IMR-90 (cell line): ENCODE measurements at regions not wholly inside any gene's neighbourhood (a gene's known extent, or its start where the extent isn't known, plus 50 kb on each side); places are given as distances from the start of the nearest gene placed in this dataset.

Experiments
- ATAC-seq: fragments of 200-7000 bp; cut with Tn5 transposase; 2 replicates; pipeline ENCODE4 v1.9.1; 2020; ENCODE audit warnings: low read depth, mild to moderate bottlenecking, moderate library complexity
- BruUV-seq: library from RNA; stranded (reverse); fragments of 400-500 nt; replicated peaks from 2 replicates; lab custom pipeline; 2021; lab: Mats Ljungman, UMichigan
- CTCF ChIA-PET: fragments of 300-600 bp; formaldehyde crosslinking; extraction: SDS; loops from one replicate; lab custom pipeline; 2021; ENCODE audit warnings: antibody characterized with exemption; lab: Yijun Ruan, JAX
- POLR2A ChIA-PET: fragments of 300-600 bp; sonication (Branson Sonifier 250); formaldehyde crosslinking; loops from one replicate; lab custom pipeline; 2022; ENCODE audit warnings: antibody characterized with exemption; ENCODE audit not compliant: unreplicated experiment; lab: Charles Lee
- DNase-seq: peaks from one replicate; pipeline ENCODE4 v3.0.0; 2013
- H2AFZ ChIP-seq: replicated peaks from 2 replicates; pipeline ENCODE3; 2013; ENCODE audit warnings: low read length, mild to moderate bottlenecking; ENCODE audit not compliant: poor library complexity
- H2AK5ac ChIP-seq: 2 replicates; pipeline ENCODE4 v1.6.1; 2013; ENCODE audit warnings: low read depth, low read length, inconsistent platforms
- H2AK9ac ChIP-seq: replicated peaks from 2 replicates; pipeline ENCODE3; 2013; ENCODE audit warnings: mild to moderate bottlenecking, low read depth, low read length, moderate library complexity; ENCODE audit not compliant: poor library complexity
- H2BK120ac ChIP-seq: 2 replicates; pipeline ENCODE4 v1.6.1; 2013; ENCODE audit warnings: low read depth, low read length, inconsistent platforms
- H2BK15ac ChIP-seq: 3 replicates; pipeline ENCODE4 v1.6.1; 2013; ENCODE audit warnings: low read depth, low read length, inconsistent platforms
- H2BK20ac ChIP-seq: 2 replicates; pipeline ENCODE4 v1.6.1; 2013; ENCODE audit warnings: low read depth, mild to moderate bottlenecking, inconsistent platforms, low read length, moderate library complexity
- H2BK5ac ChIP-seq: 2 replicates; pipeline ENCODE4 v1.6.1; 2013; ENCODE audit warnings: mild to moderate bottlenecking, low read depth, low read length, inconsistent platforms; ENCODE audit not compliant: poor library complexity, severe bottlenecking
- H3K14ac ChIP-seq: replicated peaks from 2 replicates; pipeline ENCODE4 v1.6.1; 2013; ENCODE audit warnings: low read depth, low read length, inconsistent platforms
- H3K18ac ChIP-seq: 2 replicates; pipeline ENCODE4 v1.6.1; 2013; ENCODE audit warnings: low read depth, low read length, control low read depth
- H3K23ac ChIP-seq: 2 replicates; pipeline ENCODE4 v1.6.1; 2013; ENCODE audit warnings: low read depth, low read length, inconsistent platforms
- H3K27ac ChIP-seq: 2 replicates; pipeline ENCODE4 v1.5.1; 2013; ENCODE audit warnings: mild to moderate bottlenecking, control low read depth, low read length; ENCODE audit not compliant: insufficient read depth
- H3K27me3 ChIP-seq: 2 replicates; pipeline ENCODE4 v1.6.1; 2013; ENCODE audit warnings: low read length; ENCODE audit not compliant: control insufficient read depth, insufficient read depth
- H3K36me3 ChIP-seq: 2 replicates; pipeline ENCODE4 v1.6.1; 2013; ENCODE audit warnings: low read length, mixed read lengths; ENCODE audit not compliant: control insufficient read depth, insufficient read depth
- H3K4ac ChIP-seq: 2 replicates; pipeline ENCODE4 v1.6.1; 2013; ENCODE audit warnings: low read depth, low read length, inconsistent platforms
- H3K4me1 ChIP-seq: 2 replicates; pipeline ENCODE4 v1.6.1; 2013; ENCODE audit warnings: low read length, mixed read lengths; ENCODE audit not compliant: control insufficient read depth, insufficient read depth
- H3K4me2 ChIP-seq: 2 replicates; pipeline ENCODE4 v1.6.1; 2013; ENCODE audit warnings: low read depth, mild to moderate bottlenecking, control low read depth, low read length, moderate library complexity
- H3K4me3 ChIP-seq: 2 replicates; pipeline ENCODE4 v1.5.1; 2013; ENCODE audit warnings: low read depth, mild to moderate bottlenecking, control low read depth, low read length, moderate library complexity; ENCODE audit not compliant: insufficient read depth
- H3K56ac ChIP-seq: 2 replicates; pipeline ENCODE4 v1.6.1; 2013; ENCODE audit warnings: low read length, inconsistent platforms; ENCODE audit not compliant: insufficient read depth; ENCODE audit errors: extremely low read depth
- H3K79me1 ChIP-seq, 2 experiments: 2 replicates each; pipeline ENCODE4 v1.6.1; 2013; ENCODE audit warnings: low read length in 2 of 2, inconsistent platforms in 1 of 2, low read depth in 1 of 2
- H3K9ac ChIP-seq: 2 replicates; pipeline ENCODE4 v1.6.1; 2013; ENCODE audit warnings: low read depth, low read length, control low read depth
- H3K9me1 ChIP-seq: 2 replicates; pipeline ENCODE4 v1.6.1; 2013; ENCODE audit warnings: low read length, inconsistent platforms; ENCODE audit not compliant: insufficient read depth
- H3K9me3 ChIP-seq: 2 replicates; pipeline ENCODE4 v1.6.1; 2013; ENCODE audit warnings: low read length; ENCODE audit not compliant: control insufficient read depth, insufficient read depth
- H4K20me1 ChIP-seq: 2 replicates; pipeline ENCODE4 v1.6.1; 2013; ENCODE audit warnings: low read length, inconsistent platforms; ENCODE audit not compliant: insufficient read depth
- H4K5ac ChIP-seq: 2 replicates; pipeline ENCODE4 v1.6.1; 2013; ENCODE audit warnings: mild to moderate bottlenecking, low read depth, low read length, control low read depth
- H4K8ac ChIP-seq, 2 experiments: 2 replicates each; pipeline ENCODE4 v1.6.1; 2013; ENCODE audit warnings: low read depth in 2 of 2, low read length in 2 of 2, control low read depth in 1 of 2, inconsistent platforms in 1 of 2
- H4K91ac ChIP-seq: 2 replicates; pipeline ENCODE4 v1.6.1; 2013; ENCODE audit warnings: low read depth, low read length, inconsistent platforms; ENCODE audit not compliant: insufficient read depth
- BHLHE40 ChIP-seq: fragments of 150-350 bp; IDR thresholded peaks from 2 replicates; pipeline ENCODE4 v1.6.1; 2016; ENCODE audit warnings: mild to moderate bottlenecking, low read depth, low read length
- CEBPB ChIP-seq: IDR thresholded peaks from 2 replicates; pipeline ENCODE4 v1.6.1; 2012; ENCODE audit warnings: low read depth, low read length, improper control_type of control experiment
- CHD1 ChIP-seq: IDR thresholded peaks from 2 replicates; pipeline ENCODE4 v1.6.1; 2012; ENCODE audit warnings: low read depth, low read length, improper control_type of control experiment
- ELK1 ChIP-seq: fragments of 150-350 bp; IDR thresholded peaks from 2 replicates; pipeline ENCODE4 v1.6.1; 2016; ENCODE audit warnings: low read depth, mild to moderate bottlenecking, low read length, moderate library complexity, borderline replicate concordance
- FOS ChIP-seq: fragments of 150-350 bp; IDR thresholded peaks from 2 replicates; pipeline ENCODE4 v1.6.1; 2016; ENCODE audit warnings: low read depth, low read length
- MAFK ChIP-seq: IDR thresholded peaks from 2 replicates; pipeline ENCODE4 v1.6.1; 2012; ENCODE audit warnings: low read depth, low read length, improper control_type of control experiment
- MAZ ChIP-seq: IDR thresholded peaks from 2 replicates; pipeline ENCODE4 v1.6.1; 2012; ENCODE audit warnings: low read depth, mild to moderate bottlenecking, low read length, improper control_type of control experiment, moderate library complexity, borderline replicate concordance
- MXI1 ChIP-seq: IDR thresholded peaks from 2 replicates; pipeline ENCODE4 v1.6.1; 2012; ENCODE audit warnings: low read depth, mild to moderate bottlenecking, low read length, moderate library complexity, borderline replicate concordance
- NFE2L2 ChIP-seq: fragments of 150-350 bp; IDR thresholded peaks from 2 replicates; pipeline ENCODE4 v1.6.1; 2016; ENCODE audit warnings: low read depth, mild to moderate bottlenecking, low read length
- POLR2A ChIP-seq: IDR thresholded peaks from 2 replicates; pipeline ENCODE4 v1.6.1; 2012; ENCODE audit warnings: mild to moderate bottlenecking, low read depth, low read length
- RAD21 ChIP-seq: IDR thresholded peaks from 2 replicates; pipeline ENCODE4 v1.6.1; 2012; ENCODE audit warnings: low read length, improper control_type of control experiment
- RCOR1 ChIP-seq: IDR thresholded peaks from 2 replicates; pipeline ENCODE4 v1.6.1; 2012; ENCODE audit warnings: mild to moderate bottlenecking, low read length, improper control_type of control experiment; ENCODE audit not compliant: insufficient replicate concordance
- RFX5 ChIP-seq: IDR thresholded peaks from 2 replicates; pipeline ENCODE4 v1.8.0; 2012; ENCODE audit warnings: low read depth, mild to moderate bottlenecking, low read length, moderate library complexity
- SMC3 ChIP-seq: fragments of 150-350 bp; IDR thresholded peaks from 2 replicates; pipeline ENCODE4 v1.6.1; 2016; ENCODE audit warnings: low read depth, mild to moderate bottlenecking, antibody characterized with exemption, low read length, moderate library complexity
- dilution Hi-C: fragments of 300-500 bp; cut with HindIII; formaldehyde crosslinking; loops from one replicate; pipeline ENCODE4 v1.14.3; 2018; ENCODE audit warnings: low sequenced_read_pairs; ENCODE audit not compliant: unreplicated experiment
- in situ Hi-C: fragments of 300-500 bp; cut with MboI; formaldehyde crosslinking; loops from 3 replicates; pipeline ENCODE4 v1.14.3; 2019; ENCODE audit warnings: low sequenced_read_pairs, inconsistent platforms, mixed read lengths
- intact Hi-C: fragments of 100-400 bp; cut with micrococcal nuclease; formaldehyde crosslinking; loops from 2 replicates; pipeline ENCODE4 v1.10.0; 2022
- TF ChIP-seq, protein P1 (sequence below): conservative IDR thresholded peaks from 2 replicates; pipeline ENCODE4 v1.5.1; 2012; ENCODE audit warnings: mild to moderate bottlenecking, low read depth, low read length, improper control_type of control experiment
- TF ChIP-seq, protein P2 (sequence below): fragments of 150-350 bp; IDR thresholded peaks from 2 replicates; pipeline ENCODE4 v1.6.1; 2017; ENCODE audit warnings: mild to moderate bottlenecking, antibody characterized with exemption, low read length, low read depth

DNA sequence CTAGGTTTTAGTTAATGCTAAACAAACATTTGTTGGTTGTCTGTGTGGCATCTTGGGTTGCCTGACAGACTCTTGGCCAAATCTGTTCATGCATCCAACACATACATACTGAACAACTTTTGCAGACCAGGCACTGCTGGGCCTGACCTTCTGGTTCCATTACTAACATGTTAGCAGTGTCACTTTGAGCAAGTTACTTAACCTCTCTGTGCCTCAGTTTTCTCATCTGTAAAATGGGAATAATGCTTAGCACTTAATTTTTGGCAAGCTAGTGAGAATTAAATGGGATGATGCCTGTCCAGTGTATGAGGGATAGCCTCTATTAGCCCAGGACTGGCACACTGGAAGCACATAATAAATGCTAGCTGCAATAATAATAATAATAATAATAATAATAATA is 169.9 kb downstream of the DHX35 start:
- H4K91ac ChIP-seq, result no peak overlapping the region
- H2BK15ac ChIP-seq, result no peak overlapping the region
- H4K5ac ChIP-seq, result no peak overlapping the region
- no peak overlapping the region for H2BK5ac ChIP-seq
- H3K18ac ChIP-seq, result no peak overlapping the region
- H3K23ac ChIP-seq, result no peak overlapping the region
- TF ChIP-seq MAZ, result no peak
- no peak for TF ChIP-seq CEBPB
- TF ChIP-seq CHD1, result no peak
- no peak for TF ChIP-seq MAFK
- no peak for TF ChIP-seq RCOR1
- TF ChIP-seq, protein P1, sequence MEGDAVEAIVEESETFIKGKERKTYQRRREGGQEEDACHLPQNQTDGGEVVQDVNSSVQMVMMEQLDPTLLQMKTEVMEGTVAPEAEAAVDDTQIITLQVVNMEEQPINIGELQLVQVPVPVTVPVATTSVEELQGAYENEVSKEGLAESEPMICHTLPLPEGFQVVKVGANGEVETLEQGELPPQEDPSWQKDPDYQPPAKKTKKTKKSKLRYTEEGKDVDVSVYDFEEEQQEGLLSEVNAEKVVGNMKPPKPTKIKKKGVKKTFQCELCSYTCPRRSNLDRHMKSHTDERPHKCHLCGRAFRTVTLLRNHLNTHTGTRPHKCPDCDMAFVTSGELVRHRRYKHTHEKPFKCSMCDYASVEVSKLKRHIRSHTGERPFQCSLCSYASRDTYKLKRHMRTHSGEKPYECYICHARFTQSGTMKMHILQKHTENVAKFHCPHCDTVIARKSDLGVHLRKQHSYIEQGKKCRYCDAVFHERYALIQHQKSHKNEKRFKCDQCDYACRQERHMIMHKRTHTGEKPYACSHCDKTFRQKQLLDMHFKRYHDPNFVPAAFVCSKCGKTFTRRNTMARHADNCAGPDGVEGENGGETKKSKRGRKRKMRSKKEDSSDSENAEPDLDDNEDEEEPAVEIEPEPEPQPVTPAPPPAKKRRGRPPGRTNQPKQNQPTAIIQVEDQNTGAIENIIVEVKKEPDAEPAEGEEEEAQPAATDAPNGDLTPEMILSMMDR, result no peak
- TF ChIP-seq ELK1, result no peak
- no peak for TF ChIP-seq SMC3
- no peak for TF ChIP-seq MXI1
- no peak for TF ChIP-seq POLR2A
- TF ChIP-seq, protein P2, sequence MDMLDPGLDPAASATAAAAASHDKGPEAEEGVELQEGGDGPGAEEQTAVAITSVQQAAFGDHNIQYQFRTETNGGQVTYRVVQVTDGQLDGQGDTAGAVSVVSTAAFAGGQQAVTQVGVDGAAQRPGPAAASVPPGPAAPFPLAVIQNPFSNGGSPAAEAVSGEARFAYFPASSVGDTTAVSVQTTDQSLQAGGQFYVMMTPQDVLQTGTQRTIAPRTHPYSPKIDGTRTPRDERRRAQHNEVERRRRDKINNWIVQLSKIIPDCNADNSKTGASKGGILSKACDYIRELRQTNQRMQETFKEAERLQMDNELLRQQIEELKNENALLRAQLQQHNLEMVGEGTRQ, result no peak
- TF ChIP-seq RAD21, result no peak
- TF ChIP-seq RFX5, result no peak
- TF ChIP-seq FOS, result no peak
- TF ChIP-seq BHLHE40, result no peak
- no peak for TF ChIP-seq NFE2L2
- H3K4ac ChIP-seq, result no peak overlapping the region
- H4K20me1 ChIP-seq, result no peaks in the 10 kb centered on the region
- H2BK120ac ChIP-seq, result no peak overlapping the region
- H3K4me3 ChIP-seq, result no peak overlapping the region
- dilution Hi-C loops, result no loop called here
- DNase-seq (no peak), ATAC-seq (no peak)
- H3K9ac ChIP-seq, result no peak overlapping the region
- H3K27me3 ChIP-seq, result no peaks in the 10 kb centered on the region
- no peak overlapping the region for H2AFZ ChIP-seq
- in situ Hi-C loops, result no loop called here
- H4K8ac ChIP-seq, result no peak overlapping the region
- intact Hi-C loops, result no loop called here
- H3K9me3 ChIP-seq, result no peaks in the 10 kb centered on the region
- no peak overlapping the region for H3K4me2 ChIP-seq
- H3K9me1 ChIP-seq, result no peaks in the 10 kb centered on the region
- H3K14ac ChIP-seq, result no peak overlapping the region
- H3K56ac ChIP-seq, result no peak overlapping the region
- H3K27ac ChIP-seq, result no peak overlapping the region
- no TSS peak for BruUV-seq
- no peak overlapping the region for H2BK20ac ChIP-seq
- H3K36me3 ChIP-seq, result no peaks in the 10 kb centered on the region
- no peak overlapping the region for H2AK9ac ChIP-seq
- H2AK5ac ChIP-seq, result no peak overlapping the region
- no peaks in the 10 kb centered on the region for H3K79me1 ChIP-seq
- ChIA-PET CTCF (no interaction called here), POLR2A (no interaction called here)
- no peaks in the 10 kb centered on the region for H3K4me1 ChIP-seq
